ENCODE measurements at regions not wholly inside any gene's neighbourhood (a gene's known extent, or its start where the extent isn't known, plus 50 kb on each side); places are given as distances from the start of the nearest gene placed in this dataset.
A peak's percentile ranks its signal among the peaks of the same experiment; 100 is the strongest.

GRCh38 chrX:9312922-9313867 is 151.7 kb upstream of the TBL1X start:
- Histone ChIP-seq H3K36me3 (no peaks in the 10 kb centered on the region), H3K4me1 (replicated peaks) (no peaks in the 10 kb centered on the region), H3K27me3 (replicated peaks; ENCODE audit: insufficient read depth) (no peaks in the 10 kb centered on the region), H3K27ac (no peak overlapping the region), H3K9me3 (no peaks in the 10 kb centered on the region), H3K4me3 (no peak overlapping the region)
- no peak for DNase-seq (ENCODE audit: low spot score)
- intact Hi-C loops (cut with DNase I), result no loop called here
- TF ChIP-seq, protein P1, sequence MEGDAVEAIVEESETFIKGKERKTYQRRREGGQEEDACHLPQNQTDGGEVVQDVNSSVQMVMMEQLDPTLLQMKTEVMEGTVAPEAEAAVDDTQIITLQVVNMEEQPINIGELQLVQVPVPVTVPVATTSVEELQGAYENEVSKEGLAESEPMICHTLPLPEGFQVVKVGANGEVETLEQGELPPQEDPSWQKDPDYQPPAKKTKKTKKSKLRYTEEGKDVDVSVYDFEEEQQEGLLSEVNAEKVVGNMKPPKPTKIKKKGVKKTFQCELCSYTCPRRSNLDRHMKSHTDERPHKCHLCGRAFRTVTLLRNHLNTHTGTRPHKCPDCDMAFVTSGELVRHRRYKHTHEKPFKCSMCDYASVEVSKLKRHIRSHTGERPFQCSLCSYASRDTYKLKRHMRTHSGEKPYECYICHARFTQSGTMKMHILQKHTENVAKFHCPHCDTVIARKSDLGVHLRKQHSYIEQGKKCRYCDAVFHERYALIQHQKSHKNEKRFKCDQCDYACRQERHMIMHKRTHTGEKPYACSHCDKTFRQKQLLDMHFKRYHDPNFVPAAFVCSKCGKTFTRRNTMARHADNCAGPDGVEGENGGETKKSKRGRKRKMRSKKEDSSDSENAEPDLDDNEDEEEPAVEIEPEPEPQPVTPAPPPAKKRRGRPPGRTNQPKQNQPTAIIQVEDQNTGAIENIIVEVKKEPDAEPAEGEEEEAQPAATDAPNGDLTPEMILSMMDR (IDR thresholded peaks at IDR 0.05), result peak in 3 of 4 experiments; percentile 17 to 38 (median 35)
- TF ChIP-seq POLR2A (IDR thresholded peaks at IDR 0.05), result no peak
- WGBS, result 83% methylated on average over 11 of the region's 12 CpGs

- no peaks in the 10 kb centered on the region for H3K9me3 ChIP-seq
- H3K27ac ChIP-seq, result no peak overlapping the region
- no peaks in the 10 kb centered on the region for H3K27me3 ChIP-seq (replicated peaks; ENCODE audit: insufficient read depth)
- H3K4me3 ChIP-seq, result no peak overlapping the region
- no peak for DNase-seq (ENCODE audit: low spot score)
- H3K4me1 ChIP-seq (replicated peaks), result no peaks in the 10 kb centered on the region
- no peak for TF ChIP-seq POLR2A (IDR thresholded peaks at IDR 0.05)
- TF ChIP-seq POLR2AphosphoS5 (IDR thresholded peaks at IDR 0.05), result no peak
- TF ChIP-seq, protein P1 (IDR thresholded peaks at IDR 0.05), result no peak
- H3K36me3 ChIP-seq, result no peaks in the 10 kb centered on the region
- 93% methylated on average over 3 of the region's 3 CpGs for WGBS
- intact Hi-C loops (cut with DNase I), result no loop called here
Observed at GRCh38 chrX:9315086-9315485, 149.8 kb upstream of the TBL1X start.

- no peaks in the 10 kb centered on the region for H3K27me3 ChIP-seq (replicated peaks; ENCODE audit: insufficient read depth)
- intact Hi-C loops (cut with DNase I), result no loop called here
- no peak overlapping the region for H3K4me3 ChIP-seq
- no peak overlapping the region for H3K27ac ChIP-seq
- TF ChIP-seq POLR2A (IDR thresholded peaks at IDR 0.05), result no peak
- TF ChIP-seq POLR2AphosphoS5 (IDR thresholded peaks at IDR 0.05), result no peak
- TF ChIP-seq, protein P1 (IDR thresholded peaks at IDR 0.05), result no peak
- H3K9me3 ChIP-seq, result no peaks in the 10 kb centered on the region
- WGBS, result 72% methylated on average over 10 of the region's 10 CpGs
- no peaks in the 10 kb centered on the region for H3K4me1 ChIP-seq (replicated peaks)
- DNase-seq (ENCODE audit: low spot score), result no peak
- no peaks in the 10 kb centered on the region for H3K36me3 ChIP-seq
Observed at GRCh38 chrX:9316096-9316495, 148.8 kb upstream of the TBL1X start.

DNA sequence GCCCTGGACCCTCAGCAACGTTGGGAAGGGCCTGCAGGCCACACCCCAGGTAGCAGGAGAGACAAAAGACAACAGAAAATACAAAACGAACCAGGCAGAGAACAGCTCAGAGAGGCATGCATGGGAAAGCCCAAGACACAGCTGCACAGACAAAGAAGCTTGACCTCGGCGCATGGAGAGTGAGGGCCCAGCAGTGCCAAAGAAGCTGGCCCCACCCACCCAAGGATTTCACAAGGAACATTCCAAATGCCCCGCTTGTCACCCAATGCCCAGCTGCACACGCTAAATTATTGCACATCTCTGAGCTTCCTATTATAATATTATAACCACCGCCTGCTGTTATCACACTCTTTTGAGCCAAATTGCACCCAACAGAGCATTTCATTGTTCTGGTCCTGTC is 147.7 kb upstream of the TBL1X start:
- TF ChIP-seq POLR2AphosphoS5 (IDR thresholded peaks at IDR 0.05), result no peak
- TF ChIP-seq POLR2A (IDR thresholded peaks at IDR 0.05), result no peak
- TF ChIP-seq, protein P1 (IDR thresholded peaks at IDR 0.05), result no peak
- H3K36me3 ChIP-seq, result no peaks in the 10 kb centered on the region
- H3K27ac ChIP-seq, result no peak overlapping the region
- no peaks in the 10 kb centered on the region for H3K27me3 ChIP-seq (replicated peaks; ENCODE audit: insufficient read depth)
- DNase-seq (ENCODE audit: low spot score), result no peak
- no peaks in the 10 kb centered on the region for H3K4me1 ChIP-seq (replicated peaks)
- 84% methylated on average over 7 of the region's 7 CpGs for WGBS
- intact Hi-C loops (cut with DNase I), result no loop called here
- H3K4me3 ChIP-seq, result no peak overlapping the region
- no peaks in the 10 kb centered on the region for H3K9me3 ChIP-seq

GRCh38 chrX:9318213-9318612 is 146.6 kb upstream of the TBL1X start:
- H3K9me3 ChIP-seq, result no peaks in the 10 kb centered on the region

More at GRCh38 chrX:9318213-9318612, 146.6 kb upstream of the TBL1X start:
- no peak for DNase-seq (ENCODE audit: low spot score)
- no peak overlapping the region for H3K4me3 ChIP-seq
- H3K27me3 ChIP-seq (replicated peaks; ENCODE audit: insufficient read depth), result no peaks in the 10 kb centered on the region
- no peaks in the 10 kb centered on the region for H3K36me3 ChIP-seq
- no peaks in the 10 kb centered on the region for H3K4me1 ChIP-seq (replicated peaks)
- TF ChIP-seq POLR2A (IDR thresholded peaks at IDR 0.05) (no peak), POLR2AphosphoS5 (IDR thresholded peaks at IDR 0.05) (no peak)
- TF ChIP-seq, protein P1 (IDR thresholded peaks at IDR 0.05), result no peak
- no peak overlapping the region for H3K27ac ChIP-seq
- WGBS, result 81% methylated on average over 3 of the region's 3 CpGs
- intact Hi-C loops (cut with DNase I), result no loop called here
